Gastrocnemius medialis (tissue), 4 donors: ENCODE measurements at regions not wholly inside any gene's neighbourhood (a gene's known extent, or its start where the extent isn't known, plus 50 kb on each side); places are given as distances from the start of the nearest gene placed in this dataset.

ENCODE experiments used
- ATAC-seq, 2 donors: fragments of 150-250 bp; one replicate each; pipeline ENCODE4 v1.9.1; 2016
- DNase-seq, 2 donors: peaks; one replicate each; pipeline ENCODE4 v3.0.0-alpha.2; 2019
- H3K27ac ChIP-seq, 4 donors: fragments of 200-600 bp; sonication (generic); 1 replicate in 1 of 4; 2 replicates in 3 of 4; pipeline ENCODE4 v1.5.1; 2016 to 2018; ENCODE audit warnings: mild to moderate bottlenecking in 2 of 4, moderate library complexity in 1 of 4
- H3K27me3 ChIP-seq, 3 donors: fragments of 200-600 bp; sonication (generic) in 2 of 3; 1 replicate in 1 of 3; 2 replicates in 2 of 3; pipeline versions ENCODE4 v1.5.1 to v1.6.0; 2016 to 2019; ENCODE audit warnings: mild to moderate bottlenecking in 1 of 3, moderate library complexity in 1 of 3
- H3K36me3 ChIP-seq, 2 donors: fragments of 200-600 bp; sonication (generic) in 1 of 2; one replicate each; pipeline ENCODE4 v1.5.1; 2017 to 2018
- H3K4me1 ChIP-seq, 2 donors: fragments of 200-600 bp; sonication (generic) in 1 of 2; one replicate each; pipeline ENCODE4 v1.5.1; 2016 to 2017; ENCODE audit warnings: mild to moderate bottlenecking in 2 of 2
- H3K4me3 ChIP-seq, 4 donors: fragments of 200-600 bp; sonication (generic) in 3 of 4; 1 replicate in 1 of 4; 2 replicates in 3 of 4; pipeline ENCODE4 v1.5.1; 2016 to 2019; ENCODE audit warnings: mild to moderate bottlenecking in 2 of 4
- H3K9me3 ChIP-seq, 3 donors: fragments of 200-600 bp; sonication (generic) in 2 of 3; 1 replicate in 1 of 3; 2 replicates in 2 of 3; pipeline ENCODE4 v1.5.1; 2016 to 2019
- POLR2A ChIP-seq, 2 donors: fragments of 450-650 bp; IDR thresholded peaks; one replicate each; pipeline ENCODE4 v1.6.1; 2017; ENCODE audit warnings: antibody characterized with exemption in 2 of 2, mild to moderate bottlenecking in 2 of 2, moderate library complexity in 2 of 2
- in situ Hi-C, 4 donors: fragments of 200-750 bp; cut with MboI; loops; one replicate each; pipeline versions ENCODE4 v1.15.0 to v1.8.0; 2017; ENCODE audit warnings: low sequenced_read_pairs in 4 of 4
- intact Hi-C: fragments of 100-400 bp; cut with DNase I; formaldehyde crosslinking; loops from one replicate; pipeline ENCODE4 v1.15.1; 2023; ENCODE audit warnings: low total_unique reads
- TF ChIP-seq, protein P1 (sequence below), 5 experiments: fragments of 450-650 bp in 3 of 5; fragments of 200-600 bp in 2 of 5; sonication (generic) in 2 of 5; IDR thresholded peaks in 4 of 5; conservative IDR thresholded peaks in 1 of 5; 1 replicate in 4 of 5; 2 replicates in 1 of 5; pipeline ENCODE4 v1.5.1; 2016 to 2019; ENCODE audit warnings: antibody characterized with exemption in 5 of 5, mild to moderate bottlenecking in 3 of 5, moderate library complexity in 3 of 5

DNA sequence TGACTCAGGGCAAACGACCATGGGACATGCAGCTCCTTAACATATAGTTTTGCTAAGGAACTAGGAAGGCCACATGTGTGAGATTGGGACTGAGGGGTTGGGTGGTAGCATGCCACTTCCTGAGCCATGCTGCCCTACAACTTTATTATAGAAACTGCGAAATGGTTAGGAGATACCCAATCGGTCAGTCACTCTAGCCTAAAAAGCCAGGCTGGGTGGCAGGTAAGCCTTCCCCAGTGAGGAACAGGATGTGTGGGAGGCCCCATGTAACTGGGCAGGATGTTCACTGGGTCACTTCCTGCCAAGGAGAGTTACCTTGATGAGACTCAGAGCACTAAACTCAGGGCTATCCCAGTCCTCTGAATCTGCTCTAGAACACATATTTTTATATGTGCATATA lies 123.5 kb downstream of the MAP3K7 start:
- H3K4me1 ChIP-seq, result peaks cover 0 to 3% of the 10 kb centered on the region in 2 donors
- TF ChIP-seq POLR2A (IDR thresholded peaks at IDR 0.05), result no peak
- TF ChIP-seq, protein P1, sequence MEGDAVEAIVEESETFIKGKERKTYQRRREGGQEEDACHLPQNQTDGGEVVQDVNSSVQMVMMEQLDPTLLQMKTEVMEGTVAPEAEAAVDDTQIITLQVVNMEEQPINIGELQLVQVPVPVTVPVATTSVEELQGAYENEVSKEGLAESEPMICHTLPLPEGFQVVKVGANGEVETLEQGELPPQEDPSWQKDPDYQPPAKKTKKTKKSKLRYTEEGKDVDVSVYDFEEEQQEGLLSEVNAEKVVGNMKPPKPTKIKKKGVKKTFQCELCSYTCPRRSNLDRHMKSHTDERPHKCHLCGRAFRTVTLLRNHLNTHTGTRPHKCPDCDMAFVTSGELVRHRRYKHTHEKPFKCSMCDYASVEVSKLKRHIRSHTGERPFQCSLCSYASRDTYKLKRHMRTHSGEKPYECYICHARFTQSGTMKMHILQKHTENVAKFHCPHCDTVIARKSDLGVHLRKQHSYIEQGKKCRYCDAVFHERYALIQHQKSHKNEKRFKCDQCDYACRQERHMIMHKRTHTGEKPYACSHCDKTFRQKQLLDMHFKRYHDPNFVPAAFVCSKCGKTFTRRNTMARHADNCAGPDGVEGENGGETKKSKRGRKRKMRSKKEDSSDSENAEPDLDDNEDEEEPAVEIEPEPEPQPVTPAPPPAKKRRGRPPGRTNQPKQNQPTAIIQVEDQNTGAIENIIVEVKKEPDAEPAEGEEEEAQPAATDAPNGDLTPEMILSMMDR (IDR thresholded peaks at IDR 0.05 in 4 of 5, conservative IDR thresholded peaks at IDR 0.05 in 1 of 5), result no peak
- H3K4me3 ChIP-seq, result no peak overlapping the region
- DNase-seq (no peak), ATAC-seq (no peak)
- in situ Hi-C loops, result no loop called here
- H3K36me3 ChIP-seq, result no peaks in the 10 kb centered on the region
- H3K27me3 ChIP-seq, result no peaks in the 10 kb centered on the region
- no peaks in the 10 kb centered on the region for H3K9me3 ChIP-seq
- H3K27ac ChIP-seq, result no peak overlapping the region
- intact Hi-C loops, result no loop called here

DNA sequence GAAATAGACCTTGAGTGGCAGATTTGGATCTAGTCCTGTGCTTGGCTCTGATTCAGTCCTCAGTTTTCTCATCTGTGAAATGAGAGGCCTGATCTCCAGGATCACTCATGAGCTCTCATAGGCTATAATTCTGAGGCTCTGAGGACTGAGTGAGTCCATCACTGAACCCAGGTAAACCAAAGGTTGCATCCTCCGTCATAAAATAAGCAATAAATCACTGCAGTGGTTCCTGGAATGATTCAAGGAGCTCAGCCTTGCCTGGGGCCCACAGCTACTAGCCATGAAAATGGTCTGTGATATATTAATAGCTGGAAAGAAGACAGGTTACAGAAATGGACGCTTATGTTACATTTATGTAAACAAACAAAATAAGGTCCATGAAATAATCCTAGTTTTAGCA lies 124.8 kb downstream of the MAP3K7 start:
- Histone ChIP-seq H3K4me3 (no peak overlapping the region), H3K27me3 (no peaks in the 10 kb centered on the region), H3K27ac (no peak overlapping the region), H3K9me3 (no peaks in the 10 kb centered on the region), H3K36me3 (no peaks in the 10 kb centered on the region), H3K4me1 (peaks cover 0 to 3% of the 10 kb centered on the region in 2 donors)
- TF ChIP-seq POLR2A (IDR thresholded peaks at IDR 0.05), result no peak
- TF ChIP-seq, protein P1 (IDR thresholded peaks at IDR 0.05 in 4 of 5, conservative IDR thresholded peaks at IDR 0.05 in 1 of 5), result no peak
- in situ Hi-C loops, result no loop called here
- ATAC-seq (no peak), DNase-seq (no peak)
- intact Hi-C loops, result no loop called here

DNA sequence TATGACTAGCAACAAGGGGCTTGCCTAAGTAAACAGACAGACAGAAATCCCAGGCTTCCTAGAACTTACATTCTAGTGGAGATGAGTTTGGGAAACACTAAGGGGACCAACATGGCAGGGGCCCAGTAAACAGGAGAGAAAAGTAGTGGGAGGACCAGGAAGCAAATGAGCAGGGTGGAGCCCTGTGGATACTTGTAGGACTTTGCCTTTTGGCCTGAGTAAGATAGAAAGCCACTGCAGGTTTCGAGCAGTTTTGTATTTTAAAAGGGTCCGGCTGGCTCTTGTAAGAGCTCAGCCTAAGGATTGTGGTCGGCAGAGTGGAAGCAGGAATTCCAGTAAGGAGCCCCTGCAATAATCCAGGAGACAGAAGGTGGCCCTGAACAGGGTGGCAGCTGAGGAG lies 125.5 kb downstream of the MAP3K7 start:
- Histone ChIP-seq H3K4me3 (no peak overlapping the region), H3K36me3 (no peaks in the 10 kb centered on the region), H3K27ac (no peak overlapping the region), H3K27me3 (no peaks in the 10 kb centered on the region), H3K4me1 (peaks cover 0 to 3% of the 10 kb centered on the region in 2 donors), H3K9me3 (no peaks in the 10 kb centered on the region)
- DNase-seq (no peak), ATAC-seq (no peak)
- intact Hi-C loops, result no loop called here
- TF ChIP-seq, protein P1 (IDR thresholded peaks at IDR 0.05 in 4 of 5, conservative IDR thresholded peaks at IDR 0.05 in 1 of 5), result no peak
- TF ChIP-seq POLR2A (IDR thresholded peaks at IDR 0.05), result no peak
- in situ Hi-C loops, result no loop called here

DNA sequence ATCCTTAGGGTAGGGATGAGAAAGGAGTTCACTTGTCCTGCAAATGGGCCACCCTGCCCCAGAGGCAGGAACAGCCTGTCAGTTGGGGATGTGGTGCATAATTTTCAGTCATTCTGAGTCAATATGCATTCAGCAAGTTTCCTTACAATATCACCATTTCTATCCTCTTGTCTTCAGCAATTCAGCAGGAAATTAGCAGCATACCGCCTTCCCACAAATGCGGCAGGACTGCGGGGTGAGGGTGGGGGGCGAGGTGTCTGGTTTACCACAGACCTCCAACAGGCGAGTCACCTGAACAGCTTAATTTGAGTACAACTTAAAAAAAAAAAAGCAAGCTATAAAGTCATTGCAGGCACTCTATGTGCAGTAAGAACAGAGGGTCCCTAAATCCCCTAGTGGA lies 126.8 kb downstream of the MAP3K7 start:
- in situ Hi-C loops (no loop called here), intact Hi-C loops (no loop called here)
- no peaks in the 10 kb centered on the region for H3K9me3 ChIP-seq
- H3K4me1 ChIP-seq, result peaks cover 0 to 3% of the 10 kb centered on the region in 2 donors
- H3K27me3 ChIP-seq, result no peaks in the 10 kb centered on the region
- H3K36me3 ChIP-seq, result no peaks in the 10 kb centered on the region
- no peak overlapping the region for H3K27ac ChIP-seq
- no peak for TF ChIP-seq POLR2A (IDR thresholded peaks at IDR 0.05)
- TF ChIP-seq, protein P1 (IDR thresholded peaks at IDR 0.05 in 4 of 5, conservative IDR thresholded peaks at IDR 0.05 in 1 of 5), result no peak
- no peak overlapping the region for H3K4me3 ChIP-seq
- ATAC-seq (no peak), DNase-seq (no peak)

DNA sequence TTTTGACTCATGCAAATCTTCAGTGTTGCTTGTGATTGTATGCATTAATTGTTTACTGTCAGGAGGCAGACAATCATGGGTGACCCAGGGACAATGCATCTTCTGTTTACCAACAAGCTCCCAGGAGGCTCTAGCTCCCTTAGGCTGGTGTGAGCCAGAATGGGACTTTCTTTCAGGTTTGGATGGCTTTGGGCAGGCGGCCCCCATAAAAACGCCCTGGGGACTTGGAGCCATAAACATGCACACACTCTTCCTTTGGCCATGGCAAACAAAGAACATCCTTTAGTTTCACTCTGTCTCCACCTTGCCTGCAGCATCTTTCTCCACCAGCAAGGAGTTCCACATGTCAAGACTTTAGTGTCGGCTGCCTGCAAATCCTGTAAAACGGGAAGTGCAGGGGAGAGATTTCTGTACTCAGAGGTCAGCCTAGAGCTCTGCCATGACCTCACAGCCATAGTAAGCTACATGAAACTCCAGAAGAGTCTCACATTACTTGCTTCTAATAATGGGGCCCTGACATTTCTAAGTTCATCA lies 127.6 kb downstream of the MAP3K7 start:
- TF ChIP-seq, protein P1 (IDR thresholded peaks at IDR 0.05 in 4 of 5, conservative IDR thresholded peaks at IDR 0.05 in 1 of 5), result no peak
- no peak for TF ChIP-seq POLR2A (IDR thresholded peaks at IDR 0.05)
- no peak for DNase-seq
- peaks cover 0 to 3% of the 10 kb centered on the region in 2 donors for H3K4me1 ChIP-seq
- H3K27ac ChIP-seq, result no peak overlapping the region
- H3K36me3 ChIP-seq, result no peaks in the 10 kb centered on the region
- ATAC-seq, result no peak
- no peak overlapping the region for H3K4me3 ChIP-seq
- no peaks in the 10 kb centered on the region for H3K9me3 ChIP-seq
- intact Hi-C loops, result no loop called here
- in situ Hi-C loops, result no loop called here
- no peaks in the 10 kb centered on the region for H3K27me3 ChIP-seq
